ENCODE measurements at regions not wholly inside any gene's neighbourhood (a gene's known extent, or its start where the extent isn't known, plus 50 kb on each side); places are given as distances from the start of the nearest gene placed in this dataset.

GRCh38 chr9:89888677-89889076 lies 283.9 kb downstream of the GADD45G start:
- WGBS, result 69% methylated on average over 3 of the region's 3 CpGs
- Histone ChIP-seq H3K36me3 (no peaks in the 10 kb centered on the region), H3K9me3 (no peaks in the 10 kb centered on the region), H3K27me3 (replicated peaks; ENCODE audit: insufficient read depth) (no peaks in the 10 kb centered on the region), H3K4me1 (replicated peaks) (peaks cover 3% of the 10 kb centered on the region), H3K27ac (no peak overlapping the region), H3K4me3 (no peak overlapping the region)
- intact Hi-C loops (cut with DNase I), result no loop called here
- TF ChIP-seq CTCF (IDR thresholded peaks at IDR 0.05) (no peak), POLR2AphosphoS5 (IDR thresholded peaks at IDR 0.05) (peak; percentile 78), POLR2A (IDR thresholded peaks at IDR 0.05) (no peak)
- peak; percentile 67 for DNase-seq (ENCODE audit: low spot score)

- Histone ChIP-seq H3K27me3 (replicated peaks; ENCODE audit: insufficient read depth) (no peaks in the 10 kb centered on the region), H3K4me3 (no peak overlapping the region), H3K9me3 (no peaks in the 10 kb centered on the region), H3K36me3 (no peaks in the 10 kb centered on the region), H3K4me1 (replicated peaks) (peaks cover 3% of the 10 kb centered on the region), H3K27ac (no peak overlapping the region)
- intact Hi-C loops (cut with DNase I), result no loop called here
- 98% methylated on average over 5 of the region's 5 CpGs for WGBS
- no peak for DNase-seq (ENCODE audit: low spot score)
- TF ChIP-seq CTCF (IDR thresholded peaks at IDR 0.05), result no peak
Measured at GRCh38 chr9:89889865-89890264, 285.1 kb downstream of the GADD45G start.

- H3K9me3 ChIP-seq, result no peaks in the 10 kb centered on the region
- no peaks in the 10 kb centered on the region for H3K27me3 ChIP-seq (replicated peaks; ENCODE audit: insufficient read depth)
- H3K4me1 ChIP-seq (replicated peaks), result peaks cover 3% of the 10 kb centered on the region
- WGBS, result 78% methylated on average over 14 of the region's 14 CpGs
- intact Hi-C loops (cut with DNase I), result no loop called here
- H3K4me3 ChIP-seq, result no peak overlapping the region
- TF ChIP-seq POLR2A (IDR thresholded peaks at IDR 0.05), result no peak
- TF ChIP-seq POLR2AphosphoS5 (IDR thresholded peaks at IDR 0.05), result no peak
- no peak for TF ChIP-seq CTCF (IDR thresholded peaks at IDR 0.05)
- DNase-seq (ENCODE audit: low spot score), result no peak
- H3K36me3 ChIP-seq, result no peaks in the 10 kb centered on the region
- H3K27ac ChIP-seq, result no peak overlapping the region
Measured at GRCh38 chr9:89890326-89890980, 285.6 kb downstream of the GADD45G start.

- H3K36me3 ChIP-seq, result no peaks in the 10 kb centered on the region
- peak overlapping the region in 1 of 2 donors; percentile 18 for H3K27ac ChIP-seq
- DNase-seq (ENCODE audit: low spot score), result no peak
- H3K4me3 ChIP-seq, result no peak overlapping the region
- TF ChIP-seq POLR2AphosphoS5 (IDR thresholded peaks at IDR 0.05), result no peak
- H3K9me3 ChIP-seq, result no peaks in the 10 kb centered on the region
- H3K27me3 ChIP-seq (replicated peaks; ENCODE audit: insufficient read depth), result no peaks in the 10 kb centered on the region
- peaks cover 3% of the 10 kb centered on the region for H3K4me1 ChIP-seq (replicated peaks)
- WGBS, result 71% methylated on average over 5 of the region's 5 CpGs
- intact Hi-C loops (cut with DNase I), result no loop called here
Measured at GRCh38 chr9:89891221-89891590, 286.4 kb downstream of the GADD45G start.

- Histone ChIP-seq H3K36me3 (no peaks in the 10 kb centered on the region), H3K27me3 (replicated peaks; ENCODE audit: insufficient read depth) (no peaks in the 10 kb centered on the region), H3K27ac (peak overlapping the region in 1 of 2 donors; percentile 18), H3K9me3 (no peaks in the 10 kb centered on the region), H3K4me3 (no peak overlapping the region), H3K4me1 (replicated peaks) (peaks cover 3% of the 10 kb centered on the region)
- intact Hi-C loops (cut with DNase I), result no loop called here
- WGBS, result 19% methylated on average over 6 of the region's 6 CpGs
- DNase-seq (ENCODE audit: low spot score), result peak; percentile 49
- TF ChIP-seq POLR2A (IDR thresholded peaks at IDR 0.05), result no peak
- peak; percentile 34 for TF ChIP-seq POLR2AphosphoS5 (IDR thresholded peaks at IDR 0.05)
- no peak for TF ChIP-seq CTCF (IDR thresholded peaks at IDR 0.05)
Measured at GRCh38 chr9:89891591-89892304, 286.9 kb downstream of the GADD45G start.
